HT-29 (cell line): ENCODE measurements at regions not wholly inside any gene's neighbourhood (a gene's known extent, or its start where the extent isn't known, plus 50 kb on each side); places are given as distances from the start of the nearest gene placed in this dataset.

Experiments used
- DNase-seq: peaks from one replicate; pipeline ENCODE4 v3.0.0-alpha.2; 2015; ENCODE audit warnings: low spot score

DNA sequence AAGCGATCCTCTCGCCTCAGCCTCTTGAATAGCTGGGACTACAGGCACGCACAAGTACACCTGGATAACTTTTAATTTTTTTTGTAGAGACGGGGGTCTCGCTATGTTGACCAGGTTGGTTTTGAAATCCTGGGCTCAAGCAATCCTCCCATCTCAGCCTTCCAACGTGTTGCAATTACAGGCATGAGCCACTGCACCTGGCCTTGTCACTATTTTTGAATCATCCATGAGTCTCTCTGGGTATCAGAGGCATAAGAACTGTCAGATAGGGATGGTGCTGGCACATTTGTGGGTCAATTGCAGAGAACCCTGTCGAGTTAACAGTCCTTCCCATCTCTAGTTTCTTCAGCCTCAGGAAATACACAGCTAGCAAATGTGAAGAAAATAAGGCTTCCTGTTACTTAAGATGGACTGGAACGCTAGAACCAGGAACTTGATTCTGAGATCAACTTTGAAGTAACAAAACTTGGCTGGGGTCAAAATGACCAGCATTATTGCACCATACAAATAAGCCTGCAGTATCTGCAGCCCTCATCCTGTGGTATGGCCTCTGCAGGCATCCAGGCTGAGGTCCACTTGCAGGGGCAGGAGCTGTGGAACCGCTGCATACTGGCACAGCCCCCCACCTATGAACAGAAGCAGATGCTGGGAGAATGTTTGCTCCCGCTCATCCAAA is 124.3 kb upstream of the GADD45A start:
- no peak for DNase-seq

DNA sequence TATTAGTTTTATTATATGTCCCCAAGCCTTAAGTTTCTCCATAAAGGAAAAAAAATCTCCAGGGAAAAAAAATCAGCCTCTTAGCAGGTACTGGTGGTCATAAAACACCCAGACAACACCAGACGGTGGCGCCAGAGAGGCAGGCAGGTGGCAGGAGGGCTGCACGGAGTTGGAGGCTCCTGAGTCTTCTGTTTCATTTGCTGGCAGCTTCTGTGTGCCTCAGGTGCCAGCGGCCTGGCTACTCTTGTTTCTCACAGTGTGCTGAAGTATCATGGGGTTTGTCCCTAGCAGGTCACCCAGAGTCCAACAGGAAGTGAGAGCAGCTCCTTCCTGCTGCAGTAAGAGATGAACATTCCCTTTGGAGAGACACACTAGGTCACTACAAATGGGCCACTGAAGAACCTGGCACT is 123.3 kb upstream of the GADD45A start:
- DNase-seq: peak; percentile 96

DNA sequence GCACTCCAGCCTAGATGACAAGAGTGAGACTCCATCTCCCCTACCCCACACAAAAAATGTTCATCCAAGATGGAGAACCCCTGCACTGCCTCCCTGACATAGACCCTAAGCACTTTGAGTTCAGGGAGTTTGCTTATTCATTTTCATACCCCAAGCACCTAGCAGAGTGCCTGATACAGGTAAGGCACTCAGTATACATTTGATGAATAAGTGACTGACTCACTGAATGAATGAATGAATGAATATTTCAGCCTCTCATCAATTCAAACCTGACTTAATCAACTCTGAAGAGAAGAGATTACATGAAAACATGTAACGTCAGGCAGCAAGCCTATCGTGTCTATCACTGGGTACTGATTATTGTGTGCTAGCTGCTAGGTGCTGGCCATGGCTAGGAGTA is 121.3 kb upstream of the GADD45A start:
- DNase-seq: no peak

DNA sequence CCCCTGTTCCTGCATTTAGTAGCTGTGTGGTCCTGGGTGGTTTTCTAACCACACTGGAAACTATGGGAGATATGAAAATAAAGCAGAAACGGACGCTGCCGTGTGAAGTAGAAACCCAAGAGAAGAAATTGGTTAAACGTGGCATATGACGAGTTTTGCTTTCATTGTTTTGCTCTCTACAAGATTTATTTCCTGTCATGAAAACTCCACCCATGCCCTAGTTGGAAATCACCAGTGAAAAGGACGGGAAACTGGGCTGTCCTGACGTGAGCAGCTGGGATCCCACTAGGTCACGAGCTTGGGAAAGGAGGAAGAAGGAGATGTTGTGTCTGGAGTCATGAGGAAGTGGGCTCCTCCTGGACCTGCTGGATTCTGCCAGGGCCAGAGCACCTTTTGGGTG is 120.8 kb upstream of the GADD45A start:
- DNase-seq: no peak

DNA sequence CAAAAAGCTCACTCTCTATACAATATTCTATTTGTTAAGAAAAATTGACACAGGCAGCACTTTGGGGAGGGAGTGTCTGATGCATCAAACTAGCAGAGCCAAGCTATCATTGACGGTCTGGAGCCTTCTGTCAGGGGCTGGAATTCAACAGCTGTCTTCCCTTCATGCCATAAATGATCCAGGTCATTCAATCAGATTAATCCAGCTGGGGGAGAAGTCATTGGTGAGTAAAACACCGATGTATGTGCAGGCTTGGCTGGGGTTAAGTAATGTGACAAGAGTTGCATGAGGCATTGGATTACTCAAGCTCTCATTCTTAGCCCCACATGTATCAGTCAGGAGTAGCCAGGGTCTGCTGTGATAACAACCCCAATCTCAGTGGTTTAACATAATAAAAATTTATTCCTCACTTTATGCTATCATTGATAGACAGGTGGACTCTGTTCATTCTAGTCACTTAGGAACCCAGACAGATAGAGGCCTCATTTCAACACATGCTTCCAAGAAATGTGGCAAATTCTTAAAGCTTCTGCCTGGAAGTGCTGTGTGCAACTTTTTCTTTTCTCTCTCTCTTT is 118.1 kb upstream of the GADD45A start:
- DNase-seq: no peak

DNA sequence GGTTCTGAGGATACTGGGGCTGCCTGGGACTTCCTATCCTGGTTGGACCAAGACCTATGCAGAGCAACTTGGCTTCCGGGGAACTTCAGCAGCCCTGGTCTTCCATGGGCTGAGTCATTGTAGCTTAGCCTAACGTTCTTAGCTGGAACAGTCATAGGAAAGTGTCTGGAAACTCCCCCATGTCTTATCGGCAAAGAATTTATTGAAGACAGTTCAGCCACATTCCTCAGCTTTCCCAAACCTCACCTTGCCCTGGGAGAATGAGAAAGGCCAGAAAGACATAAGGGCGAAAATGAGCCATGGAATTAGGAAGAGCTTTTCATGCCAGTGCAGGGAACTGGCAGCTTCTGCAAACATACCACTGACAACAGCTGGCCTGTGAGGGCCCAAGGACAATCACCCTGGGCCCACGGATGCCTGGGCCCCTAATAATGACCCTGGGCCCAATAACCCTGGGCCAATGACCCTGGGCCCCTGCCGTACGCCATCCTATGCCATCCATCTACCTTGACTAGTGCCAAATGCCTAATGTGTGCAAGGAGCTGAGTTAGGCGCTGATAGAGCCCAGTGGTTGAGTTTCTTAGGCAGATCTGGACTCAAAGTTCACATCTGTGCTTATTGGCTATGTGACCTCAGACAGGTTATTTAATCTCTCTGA is 114.4 kb upstream of the GADD45A start:
- peak; percentile 39 for DNase-seq

DNA sequence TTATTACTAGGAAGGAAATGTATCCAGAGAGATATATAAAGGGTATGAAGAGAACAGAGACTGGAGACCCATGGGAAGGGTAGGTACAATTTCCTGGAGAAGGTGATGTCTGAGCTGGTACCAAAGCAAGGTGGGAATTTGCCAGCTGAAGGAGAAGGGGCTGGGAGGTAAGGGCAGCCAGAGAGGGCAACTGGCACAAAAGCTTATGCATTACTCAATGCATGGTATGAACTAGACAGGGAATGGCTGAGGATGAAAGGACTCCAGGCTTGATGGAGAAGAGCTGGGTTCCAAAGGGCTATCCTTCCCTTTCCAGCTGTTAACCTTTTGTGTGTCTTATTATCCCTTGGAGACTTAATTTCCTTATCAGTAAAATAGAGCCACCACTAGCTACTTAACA is 113.6 kb upstream of the GADD45A start:
- no peak for DNase-seq

DNA sequence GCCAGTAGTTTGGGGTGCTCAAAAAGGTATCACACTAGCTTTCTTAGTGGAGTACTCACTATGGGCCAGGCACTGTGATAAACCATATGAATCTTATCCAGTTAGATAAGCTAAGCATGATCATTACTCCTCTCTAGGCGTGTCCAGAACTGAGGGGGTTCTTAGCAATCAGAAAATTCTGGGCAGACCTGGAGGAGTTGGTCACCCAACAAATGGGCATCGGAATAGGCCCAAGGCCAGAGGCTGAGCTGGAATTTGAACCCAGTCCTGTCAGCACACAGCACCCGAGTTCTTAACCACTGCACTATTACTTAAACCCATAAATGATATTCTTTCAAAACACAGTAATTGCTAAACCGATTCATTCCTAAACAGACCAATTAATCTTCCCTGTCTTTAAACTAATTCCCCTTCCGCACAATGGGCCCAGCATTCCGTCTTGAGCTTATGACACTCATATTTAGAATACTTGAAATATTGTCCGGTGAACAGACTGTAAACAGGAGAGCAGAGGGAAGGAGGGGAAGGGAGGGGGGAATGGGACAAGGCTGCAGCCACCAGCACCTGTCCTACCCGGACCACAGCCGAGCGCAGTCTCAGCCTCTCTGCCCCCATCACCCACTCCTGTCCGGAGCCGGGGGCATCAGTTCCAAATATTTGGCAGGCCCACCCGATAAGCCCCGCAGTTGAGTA is 113.0 kb upstream of the GADD45A start:
- DNase-seq: no peak

DNA sequence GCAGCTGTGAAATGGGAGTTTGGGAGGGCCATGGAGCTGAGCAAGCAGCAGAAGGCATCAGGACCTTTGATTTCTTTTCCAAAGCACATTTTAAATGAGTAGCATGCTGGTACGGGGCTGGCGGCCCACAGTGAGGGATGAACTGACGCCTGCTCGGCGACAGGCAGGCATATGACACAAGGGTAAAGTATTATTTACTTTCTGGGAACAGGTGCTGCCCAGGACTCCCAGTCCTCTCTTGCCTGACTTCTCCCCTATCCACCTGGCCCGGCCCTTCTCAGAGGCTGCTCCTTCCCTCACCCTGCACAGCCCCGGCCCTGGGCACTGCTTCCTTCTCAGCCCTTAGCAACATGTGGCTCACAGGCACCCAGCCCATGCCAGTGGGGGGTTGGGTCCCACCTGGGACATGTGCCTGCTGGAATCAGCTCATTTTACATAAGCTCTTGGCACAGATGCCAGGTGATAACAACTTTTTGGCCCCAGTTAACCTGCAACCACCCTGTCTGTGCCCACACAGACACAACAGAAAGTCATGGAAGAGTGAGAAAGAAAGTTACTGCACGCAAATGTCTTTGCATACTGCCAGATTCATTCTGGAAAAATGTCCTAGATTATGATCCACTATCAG is 112.3 kb upstream of the GADD45A start:
- DNase-seq: peak; percentile 86

DNA sequence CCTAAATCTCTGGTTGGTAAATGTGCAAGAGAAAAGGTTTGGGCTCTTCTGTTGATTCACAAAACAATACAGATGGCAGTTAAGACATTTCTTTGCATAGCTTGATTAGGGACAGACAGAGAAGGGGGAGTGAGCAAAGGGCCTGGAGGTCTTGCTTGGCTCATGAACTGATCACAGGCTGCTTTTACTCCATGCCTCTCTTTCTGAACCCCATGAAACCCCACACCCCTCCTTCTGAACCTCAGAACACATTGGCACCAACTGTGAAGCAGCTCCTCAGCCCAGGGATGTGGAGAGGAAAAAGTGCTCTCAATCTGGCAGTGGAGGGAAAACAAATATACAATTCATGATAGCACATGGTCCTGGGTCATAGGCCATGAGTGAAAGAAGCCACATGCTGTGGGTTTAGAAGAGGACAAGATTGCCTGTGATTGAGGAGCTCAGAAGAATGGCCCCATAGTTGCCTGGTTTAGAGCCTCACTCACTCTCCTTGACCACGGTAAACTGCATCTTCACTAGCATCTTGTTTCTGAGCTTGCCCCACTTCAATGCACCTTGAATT is 111.6 kb upstream of the GADD45A start:
- DNase-seq: no peak

DNA sequence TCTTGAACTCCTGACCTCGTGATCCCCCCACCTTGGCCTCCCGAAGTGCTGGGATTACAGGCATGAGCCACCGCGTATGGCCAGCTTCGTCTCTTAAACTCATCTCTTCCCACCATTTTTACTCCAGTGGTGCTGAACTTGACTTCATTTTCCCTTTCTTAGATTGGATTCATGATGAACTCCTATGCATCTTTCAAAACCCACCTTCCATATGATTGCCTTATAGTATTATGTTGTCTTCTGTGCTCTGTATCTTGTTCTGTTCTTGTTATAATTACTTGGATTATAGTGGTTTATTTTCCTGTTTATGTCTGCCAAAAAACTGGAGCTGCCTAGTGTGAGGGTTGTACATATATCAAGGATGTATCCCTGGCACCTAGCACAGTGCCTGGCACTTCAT is 110.8 kb upstream of the GADD45A start:
- DNase-seq: no peak

DNA sequence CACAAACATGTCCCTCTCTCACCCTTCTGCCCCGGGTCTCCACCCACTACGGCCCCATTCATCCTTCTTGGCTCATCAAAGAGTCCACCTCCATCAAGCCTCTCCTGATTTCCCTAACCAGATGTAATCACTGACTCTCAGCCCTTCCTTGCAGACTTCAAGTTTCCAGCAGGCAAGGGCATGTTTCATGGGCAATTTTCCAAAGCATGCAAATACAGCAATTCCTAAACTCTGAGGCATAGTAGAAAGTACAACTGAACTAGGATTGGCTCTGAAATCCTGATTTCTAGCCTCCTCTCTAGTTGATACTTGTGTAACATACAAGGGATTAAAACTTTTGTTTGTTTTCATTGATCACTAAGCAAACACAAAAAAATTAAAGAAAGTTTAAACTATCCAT is 109.1 kb upstream of the GADD45A start:
- no peak for DNase-seq

DNA sequence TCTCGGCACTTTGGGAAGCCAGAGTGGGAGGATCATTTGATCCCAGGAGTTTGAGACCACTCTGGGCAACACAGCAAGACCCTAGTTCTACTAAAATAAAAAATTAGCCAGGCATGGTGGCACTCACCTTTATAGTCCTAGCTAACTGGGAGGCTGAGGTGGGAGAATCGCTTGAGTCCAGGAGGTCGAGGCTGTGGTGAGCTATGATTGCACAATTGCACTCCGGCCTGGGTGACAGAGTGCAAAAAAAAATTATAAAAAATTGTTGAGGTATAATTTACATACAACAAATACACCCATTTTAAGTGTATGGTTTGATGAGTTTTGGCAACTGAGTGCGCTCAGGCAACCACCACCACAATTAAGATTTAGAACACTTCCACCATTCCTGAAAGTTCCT is 108.5 kb upstream of the GADD45A start:
- no peak for DNase-seq

DNA sequence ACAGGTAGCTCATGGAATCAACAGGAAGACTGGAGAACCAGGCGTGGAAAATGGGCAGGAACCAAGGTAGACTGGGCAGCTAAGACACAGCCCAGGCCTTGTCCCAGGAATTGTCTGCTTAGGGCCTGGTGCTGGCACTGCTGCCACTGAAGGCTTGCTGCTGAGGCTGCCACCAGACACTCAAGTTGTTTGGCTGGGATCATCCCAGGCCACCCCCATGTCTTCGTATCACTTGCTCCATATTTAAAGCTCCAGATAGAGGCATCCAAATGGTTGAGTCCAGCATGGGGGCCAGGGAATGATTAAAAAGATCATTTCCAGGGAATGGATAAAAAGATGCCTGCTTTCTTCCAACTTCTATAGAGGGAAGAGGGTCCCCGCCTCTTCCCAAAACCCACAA is 107.4 kb upstream of the GADD45A start:
- DNase-seq: no peak

DNA sequence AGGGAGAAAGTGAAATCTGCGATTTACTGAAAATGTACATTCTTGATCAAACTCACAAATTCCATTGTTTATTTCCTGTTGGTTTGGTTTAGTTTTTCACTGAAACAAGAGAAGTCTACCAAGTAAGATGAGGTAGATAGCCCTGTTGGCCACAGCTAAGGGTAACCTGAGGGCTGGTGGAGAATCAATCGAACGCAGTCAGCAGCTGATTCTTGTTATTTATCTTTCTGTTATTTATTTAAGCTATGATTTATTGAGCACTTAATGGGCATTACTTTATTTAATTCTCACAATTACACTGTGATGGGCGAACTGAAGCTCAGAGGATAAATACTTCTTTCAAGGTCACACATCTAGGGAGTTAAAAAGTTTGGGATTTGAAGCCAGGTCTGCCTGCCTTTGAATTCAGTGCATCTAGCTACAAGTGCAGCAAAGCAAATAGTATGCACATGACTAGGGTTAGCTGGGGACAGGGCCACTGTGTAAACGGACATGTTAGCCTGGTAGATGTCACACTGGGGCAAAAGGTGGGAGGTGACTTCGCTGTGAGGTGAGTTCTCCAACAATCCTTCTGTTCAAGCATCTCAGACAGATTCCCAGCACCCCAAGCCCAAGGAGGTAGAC is 106.5 kb upstream of the GADD45A start:
- no peak for DNase-seq

DNA sequence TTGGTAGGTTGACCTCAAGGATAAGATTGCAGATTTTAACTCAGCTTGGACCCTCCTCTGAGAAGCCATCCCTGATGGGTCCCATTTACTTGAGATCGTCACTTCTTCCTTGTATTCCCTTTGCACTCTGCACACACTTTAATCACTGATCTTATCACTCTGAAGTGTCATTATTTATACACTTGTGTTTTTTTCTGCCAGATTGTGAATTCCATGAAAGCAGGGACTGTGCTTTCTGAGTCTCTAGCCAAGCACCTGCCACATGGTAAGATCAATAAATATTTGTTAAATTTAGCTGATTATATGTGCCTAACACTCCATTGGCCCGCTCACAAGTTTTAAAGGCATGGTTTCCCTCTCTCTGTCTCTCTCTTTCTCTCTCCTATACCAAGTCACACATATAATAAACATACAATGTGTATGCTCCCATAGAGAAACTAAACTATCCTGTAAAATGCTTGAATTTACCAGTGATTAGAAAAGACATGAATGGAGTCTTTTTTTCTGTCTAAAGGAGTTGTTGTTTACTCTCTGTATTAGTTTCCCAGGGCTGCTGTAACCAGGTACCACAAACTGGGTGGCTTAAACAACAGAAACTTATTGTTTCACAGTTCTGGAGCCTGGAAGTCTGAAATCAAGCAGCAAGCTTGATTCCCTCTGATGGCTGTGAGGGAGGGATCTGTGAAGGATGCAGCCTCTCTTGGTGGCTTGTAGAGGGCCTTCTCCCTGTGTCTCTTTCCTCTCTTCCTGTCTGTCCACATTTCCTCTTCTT is 105.2 kb upstream of the GADD45A start:
- DNase-seq: peak; percentile 40

DNA sequence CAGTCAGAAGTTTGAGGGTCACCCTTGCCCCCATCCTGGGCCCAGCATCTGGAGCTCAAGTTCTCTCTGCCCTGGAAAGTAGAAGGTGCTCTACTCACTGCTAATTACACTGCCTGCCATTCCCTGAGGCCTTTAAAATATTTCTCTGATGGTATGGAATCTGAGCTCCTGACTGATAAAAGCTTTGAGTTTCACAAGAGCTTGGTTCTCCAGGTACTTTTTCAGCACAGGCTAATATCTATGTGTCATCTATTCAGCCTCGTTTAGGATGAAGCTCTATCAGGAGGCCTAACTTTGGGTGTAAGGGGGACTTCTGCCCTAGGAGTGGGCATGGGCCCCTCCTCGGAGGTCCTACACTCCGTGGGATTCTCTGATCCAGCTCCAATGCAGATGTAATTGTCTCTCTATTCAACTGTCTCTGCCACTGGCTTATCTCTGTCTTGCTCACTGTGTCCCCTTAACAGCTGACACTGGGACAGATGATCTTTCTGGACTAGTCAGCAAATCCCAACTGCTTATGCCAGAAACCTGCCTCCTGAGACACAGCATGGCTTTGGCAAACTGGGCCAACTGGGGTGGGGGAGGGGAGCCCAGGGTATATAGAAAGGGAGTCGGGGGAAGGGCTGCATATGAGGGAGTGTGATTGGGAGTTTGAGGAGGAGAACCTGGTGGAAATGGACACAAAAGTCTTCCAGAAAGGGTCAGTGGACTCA is 104.2 kb upstream of the GADD45A start:
- DNase-seq: no peak

DNA sequence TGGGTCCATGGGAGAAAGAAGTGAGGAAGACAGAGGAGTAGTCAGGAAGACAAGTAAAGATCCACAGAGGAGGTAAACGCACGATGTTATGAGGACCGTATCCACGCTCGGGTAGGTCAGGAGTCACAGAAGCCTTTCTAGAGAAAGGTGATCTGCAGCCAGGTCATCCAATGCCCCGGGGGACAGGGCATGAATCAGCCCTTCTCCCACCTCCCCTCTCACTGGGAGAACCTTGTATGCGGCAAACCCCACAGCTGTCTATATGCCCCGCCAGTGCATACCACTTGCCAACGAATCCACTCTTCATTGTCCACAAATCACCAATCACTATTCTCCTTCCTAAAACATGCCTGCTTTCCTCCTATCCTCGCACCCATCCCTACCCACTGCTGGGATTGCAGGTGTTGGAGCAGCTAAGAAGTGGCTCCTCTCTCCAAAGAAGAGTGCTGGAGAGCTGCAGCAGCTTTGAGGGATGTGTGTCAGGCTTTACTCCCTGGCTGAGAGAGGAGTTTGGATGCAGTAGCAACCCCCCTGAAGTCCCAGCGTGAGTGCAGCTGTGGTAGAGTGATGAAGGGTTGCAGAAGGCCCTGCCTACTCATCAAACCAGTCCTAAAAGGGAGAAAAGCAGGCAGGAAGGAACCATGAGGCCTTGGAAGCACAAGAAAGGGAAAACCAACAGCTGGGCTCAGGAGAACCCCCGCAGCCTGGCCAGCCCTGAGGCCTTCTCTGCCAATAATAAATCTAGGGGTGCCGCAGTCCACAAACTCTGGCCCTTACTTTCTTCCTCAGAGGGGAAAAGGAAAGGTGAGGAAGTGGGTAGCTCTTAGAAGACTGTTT is 102.2 kb upstream of the GADD45A start:
- no peak for DNase-seq

DNA sequence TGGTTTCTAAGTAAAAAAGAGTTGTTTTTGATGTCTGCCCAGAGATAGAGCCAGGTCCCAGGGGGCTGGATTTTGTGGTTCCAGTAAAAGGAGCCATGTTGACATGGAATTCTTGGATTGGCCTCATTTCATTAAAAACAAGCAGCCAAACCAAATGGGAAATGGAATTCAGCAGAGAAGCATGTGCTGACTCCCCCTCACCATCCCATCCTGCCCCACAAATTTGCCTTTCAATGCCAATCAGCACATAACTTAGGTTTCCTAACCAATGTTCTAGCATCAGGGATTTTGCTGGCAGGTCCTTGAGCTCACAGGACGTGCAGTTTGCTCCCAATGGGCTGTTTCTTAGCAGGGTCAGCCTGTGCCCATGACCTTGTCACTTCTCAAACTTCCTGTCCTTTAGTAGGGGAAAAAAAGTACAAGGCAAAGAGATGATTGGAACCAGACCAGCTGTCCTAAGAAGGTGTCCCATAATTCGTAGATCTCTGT is 101.5 kb upstream of the GADD45A start:
- no peak for DNase-seq
